ENCODE measurements at regions not wholly inside any gene's neighbourhood (a gene's known extent, or its start where the extent isn't known, plus 50 kb on each side); places are given as distances from the start of the nearest gene placed in this dataset.

- DNase-seq (ENCODE audit: low spot score) = peak; percentile 78
Measured at GRCh38 chr11:122230385-122230755, 114.4 kb upstream of the BLID start.

- DNase-seq (ENCODE audit: low spot score) = no peak
Measured at GRCh38 chr11:122229481-122230384, 113.7 kb upstream of the BLID start.

GRCh38 chr11:122229078-122229477, 113.1 kb upstream of the BLID start:
- DNase-seq (ENCODE audit: low spot score) = peak; percentile 65

GRCh38 chr11:122226810-122227379, 110.9 kb upstream of the BLID start:
- peak; percentile 79 for DNase-seq (ENCODE audit: low spot score)

GRCh38 chr11:122224867-122225266, 108.9 kb upstream of the BLID start:
- no peak for DNase-seq (ENCODE audit: low spot score)

- no peak for DNase-seq (ENCODE audit: low spot score)
Measured at GRCh38 chr11:122220321-122220720, 104.3 kb upstream of the BLID start.

GRCh38 chr11:122219791-122220190, 103.8 kb upstream of the BLID start:
- DNase-seq (ENCODE audit: low spot score) = no peak

GRCh38 chr11:122215244-122215992, 99.4 kb upstream of the BLID start:
- peak; percentile 92 for DNase-seq (ENCODE audit: low spot score)

GRCh38 chr11:122214567-122214966, 98.6 kb upstream of the BLID start:
- DNase-seq (ENCODE audit: low spot score) = no peak

- no peak for DNase-seq (ENCODE audit: low spot score)
Measured at GRCh38 chr11:122214080-122214479, 98.1 kb upstream of the BLID start.

GRCh38 chr11:122213171-122213570, 97.2 kb upstream of the BLID start:
- DNase-seq (ENCODE audit: low spot score) = no peak

- no peak for DNase-seq (ENCODE audit: low spot score)
Measured at GRCh38 chr11:122210367-122210997, 94.5 kb upstream of the BLID start.

- DNase-seq (ENCODE audit: low spot score) = peak; percentile 67
Measured at GRCh38 chr11:122209619-122210366, 93.8 kb upstream of the BLID start.

- no peak for DNase-seq (ENCODE audit: low spot score)
Measured at GRCh38 chr11:122207921-122208764, 92.1 kb upstream of the BLID start.

- DNase-seq (ENCODE audit: low spot score) = no peak
Measured at GRCh38 chr11:122207505-122207904, 91.5 kb upstream of the BLID start.

- DNase-seq (ENCODE audit: low spot score) = no peak
Measured at GRCh38 chr11:122205036-122205435, 89.0 kb upstream of the BLID start.

- no peak for DNase-seq (ENCODE audit: low spot score)
Measured at GRCh38 chr11:122204206-122204605, 88.2 kb upstream of the BLID start.

- peak; percentile 79 for DNase-seq (ENCODE audit: low spot score)
Measured at GRCh38 chr11:122202951-122203456, 87.0 kb upstream of the BLID start.

- DNase-seq (ENCODE audit: low spot score) = peak; percentile 62
Measured at GRCh38 chr11:122202161-122202950, 86.3 kb upstream of the BLID start.

GRCh38 chr11:122201106-122201505, 85.1 kb upstream of the BLID start:
- no peak for DNase-seq (ENCODE audit: low spot score)
